Spleen (tissue), 7 donors: ENCODE measurements at regions not wholly inside any gene's neighbourhood (a gene's known extent, or its start where the extent isn't known, plus 50 kb on each side); places are given as distances from the start of the nearest gene placed in this dataset.

Source experiments
- POLR2A ChIP-seq, 3 donors: fragments of 450-650 bp; IDR thresholded peaks; one replicate each; pipeline ENCODE4 v1.5.1; 2017; ENCODE audit warnings: antibody characterized with exemption in 3 of 3, mild to moderate bottlenecking in 1 of 3
- TF ChIP-seq, protein P1 (sequence below), 11 experiments: fragments of 200-600 bp in 7 of 11; fragments of 450-650 bp in 4 of 11; sonication (generic) in 4 of 11; IDR thresholded peaks in 8 of 11; conservative IDR thresholded peaks in 3 of 11; 1 replicate in 7 of 11; 2 replicates in 4 of 11; pipeline versions ENCODE4 v1.4.0 to v1.8.0; 2016 to 2021; ENCODE audit warnings: antibody characterized with exemption in 11 of 11, inconsistent platforms in 4 of 11, mild to moderate bottlenecking in 1 of 11
- donor health status: DM: no; HTN: no; CAD: no; lungs with moderate emphysema.
- donor health status: DM: no; HTN: no; CAD: no.
- donor health status: DM: no; HTN: no; CAD: no.

DNA sequence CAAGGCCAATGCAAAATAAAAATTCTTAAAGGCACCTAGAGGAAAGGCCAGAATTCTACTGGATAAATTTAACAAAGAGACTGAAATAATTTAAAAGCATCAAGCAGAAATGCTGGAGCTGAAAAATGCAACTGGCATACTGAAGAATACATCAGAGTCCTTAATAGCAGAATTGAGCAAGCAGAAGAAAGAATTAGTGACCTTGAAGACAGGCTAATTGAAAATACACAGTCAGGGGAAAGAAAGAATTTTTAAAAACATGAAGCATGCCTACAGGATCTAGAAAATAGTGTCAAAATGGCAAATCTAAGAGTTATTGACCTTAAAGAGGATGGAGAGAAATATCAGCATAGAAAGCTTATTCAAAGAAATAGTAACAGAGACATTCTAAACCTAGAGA lies 371.7 kb downstream of the KLHL13 start:
- TF ChIP-seq, protein P1, sequence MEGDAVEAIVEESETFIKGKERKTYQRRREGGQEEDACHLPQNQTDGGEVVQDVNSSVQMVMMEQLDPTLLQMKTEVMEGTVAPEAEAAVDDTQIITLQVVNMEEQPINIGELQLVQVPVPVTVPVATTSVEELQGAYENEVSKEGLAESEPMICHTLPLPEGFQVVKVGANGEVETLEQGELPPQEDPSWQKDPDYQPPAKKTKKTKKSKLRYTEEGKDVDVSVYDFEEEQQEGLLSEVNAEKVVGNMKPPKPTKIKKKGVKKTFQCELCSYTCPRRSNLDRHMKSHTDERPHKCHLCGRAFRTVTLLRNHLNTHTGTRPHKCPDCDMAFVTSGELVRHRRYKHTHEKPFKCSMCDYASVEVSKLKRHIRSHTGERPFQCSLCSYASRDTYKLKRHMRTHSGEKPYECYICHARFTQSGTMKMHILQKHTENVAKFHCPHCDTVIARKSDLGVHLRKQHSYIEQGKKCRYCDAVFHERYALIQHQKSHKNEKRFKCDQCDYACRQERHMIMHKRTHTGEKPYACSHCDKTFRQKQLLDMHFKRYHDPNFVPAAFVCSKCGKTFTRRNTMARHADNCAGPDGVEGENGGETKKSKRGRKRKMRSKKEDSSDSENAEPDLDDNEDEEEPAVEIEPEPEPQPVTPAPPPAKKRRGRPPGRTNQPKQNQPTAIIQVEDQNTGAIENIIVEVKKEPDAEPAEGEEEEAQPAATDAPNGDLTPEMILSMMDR (IDR thresholded peaks at IDR 0.05 in 8 of 11, conservative IDR thresholded peaks at IDR 0.05 in 3 of 11) = no peak
- TF ChIP-seq POLR2A (IDR thresholded peaks at IDR 0.05) = no peak
